ENCODE measurements at regions not wholly inside any gene's neighbourhood (a gene's known extent, or its start where the extent isn't known, plus 50 kb on each side); places are given as distances from the start of the nearest gene placed in this dataset.

DNA sequence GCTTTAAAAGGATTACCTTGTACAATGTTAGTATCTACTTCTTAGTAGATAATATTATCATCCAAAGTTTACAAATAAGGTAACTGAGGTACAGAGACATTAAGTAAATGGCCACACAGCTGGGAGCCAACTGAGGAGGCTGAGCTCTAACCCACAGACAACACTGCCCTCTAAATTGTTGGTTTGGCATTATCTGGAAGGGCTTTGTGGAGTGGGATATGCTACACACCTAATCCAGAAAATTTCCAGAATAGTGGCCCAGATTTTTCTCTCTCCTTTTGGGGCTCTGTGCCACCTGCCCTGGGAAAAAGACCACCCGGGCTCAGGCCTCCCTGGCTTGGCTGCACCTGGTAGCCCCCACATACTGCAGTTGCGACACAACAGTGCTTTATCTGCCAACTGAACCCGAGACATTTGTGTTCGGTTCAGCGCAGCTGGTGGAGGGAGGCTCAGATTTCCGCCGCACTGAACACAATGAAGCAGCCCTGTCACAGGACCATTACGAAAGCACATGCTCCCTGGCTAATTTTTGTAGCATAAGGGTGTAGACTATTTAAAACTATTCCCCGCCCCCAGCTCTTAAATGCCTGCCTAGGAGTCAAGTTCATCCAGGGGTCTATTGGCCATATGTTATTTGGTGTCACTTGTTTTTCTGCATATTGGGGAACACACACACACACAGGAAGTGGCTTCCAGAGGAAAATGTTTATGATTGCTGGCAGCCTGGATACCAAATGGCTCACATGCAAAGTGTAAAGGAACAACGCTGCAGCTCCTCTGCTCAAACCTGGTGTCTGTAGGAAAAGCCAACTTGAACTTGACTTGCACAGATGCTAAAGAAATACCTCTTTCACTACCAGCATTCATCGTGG, 92.3 kb upstream of the ESRRG start:
- no peak for DNase-seq (ENCODE audit: low read depth)

DNA sequence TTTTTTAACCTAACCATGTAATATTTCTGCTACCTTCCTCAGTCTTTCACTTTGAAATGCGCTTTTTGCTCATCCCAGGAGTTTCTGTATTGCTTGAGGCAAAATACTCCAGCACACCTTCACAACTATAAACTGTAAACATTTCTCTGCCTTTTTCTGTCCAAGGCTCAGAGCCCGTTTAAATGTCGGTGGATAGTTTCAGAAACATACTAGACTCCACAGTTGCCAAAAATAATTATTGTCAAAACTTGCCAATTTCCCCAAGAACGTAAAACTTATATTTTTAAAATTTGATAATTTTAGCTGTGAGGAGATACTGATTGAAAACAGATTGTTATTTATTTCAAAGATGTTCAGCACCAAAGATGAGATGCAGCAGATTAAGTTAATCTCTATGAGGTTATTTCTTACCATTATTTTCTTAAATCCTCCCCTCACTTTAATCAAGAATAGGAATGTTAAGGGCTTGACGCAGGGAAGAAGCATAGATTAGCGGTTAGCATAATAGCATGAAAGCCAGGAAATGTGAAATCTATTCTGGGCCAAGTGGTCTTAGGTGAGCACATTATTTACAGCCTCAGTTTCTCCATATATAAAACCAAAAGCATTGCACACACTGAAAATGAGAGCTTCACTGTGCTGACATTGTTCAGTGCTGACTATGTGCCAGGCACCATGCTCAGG, 91.5 kb upstream of the ESRRG start:
- DNase-seq (ENCODE audit: low read depth) = no peak

DNA sequence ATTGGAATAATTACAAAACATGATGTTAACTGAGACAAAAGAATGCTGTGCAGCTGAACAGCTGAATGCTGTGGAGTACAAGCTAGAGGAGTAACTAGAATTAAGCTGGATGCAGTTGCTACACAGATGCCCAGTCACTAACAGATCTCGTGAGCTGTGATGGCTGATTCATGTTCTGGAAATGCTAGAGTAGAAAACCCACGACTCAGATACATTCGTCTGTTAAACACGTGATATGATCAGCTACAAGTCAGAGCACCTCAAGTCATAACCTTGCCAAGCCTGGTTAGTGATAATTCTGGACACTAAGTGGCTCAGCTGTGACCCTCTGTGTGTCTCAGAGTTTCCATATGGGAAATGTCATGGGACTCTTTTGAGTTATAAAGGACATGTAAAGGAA, 89.7 kb upstream of the ESRRG start:
- DNase-seq (ENCODE audit: low read depth) = no peak

DNA sequence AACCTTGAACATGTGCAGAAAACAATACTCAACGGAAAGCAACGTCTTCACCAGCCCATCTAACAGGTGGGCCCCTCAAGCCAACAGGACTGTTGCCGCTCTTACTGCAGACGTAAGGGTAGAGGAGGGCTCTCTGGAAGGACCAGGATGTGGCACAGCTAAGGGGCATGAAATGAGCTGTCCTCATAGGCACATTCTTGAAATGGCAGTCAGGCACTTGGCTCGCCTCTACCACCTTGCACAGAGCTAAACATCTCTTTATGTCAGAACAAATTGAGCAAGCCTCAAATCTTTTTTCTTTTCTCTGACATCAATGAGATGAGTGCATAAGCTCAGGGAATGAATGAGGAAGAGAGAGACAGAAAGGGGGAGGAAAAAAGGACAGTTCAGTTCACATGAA, 86.4 kb upstream of the ESRRG start:
- no peak for DNase-seq (ENCODE audit: low read depth)

DNA sequence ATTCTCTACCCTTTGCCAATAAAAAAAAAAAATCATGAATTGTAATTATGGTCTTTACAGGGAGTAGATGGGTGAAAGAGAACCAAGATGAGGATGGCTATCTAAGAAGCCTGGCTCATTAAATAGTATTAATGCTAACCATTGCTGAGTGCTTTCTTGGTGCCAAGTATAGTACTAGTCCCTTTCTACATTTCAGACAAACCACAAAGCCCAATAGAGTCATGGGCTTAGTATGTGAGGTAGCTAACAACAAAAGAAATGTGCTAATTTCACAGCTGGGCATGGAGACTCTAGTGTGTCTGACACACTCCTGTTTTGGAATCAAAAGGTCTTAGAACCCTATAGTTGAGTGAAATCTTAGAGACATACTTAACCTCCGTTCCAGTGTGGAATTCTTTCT, 84.5 kb upstream of the ESRRG start:
- DNase-seq (ENCODE audit: low read depth) = no peak

DNA sequence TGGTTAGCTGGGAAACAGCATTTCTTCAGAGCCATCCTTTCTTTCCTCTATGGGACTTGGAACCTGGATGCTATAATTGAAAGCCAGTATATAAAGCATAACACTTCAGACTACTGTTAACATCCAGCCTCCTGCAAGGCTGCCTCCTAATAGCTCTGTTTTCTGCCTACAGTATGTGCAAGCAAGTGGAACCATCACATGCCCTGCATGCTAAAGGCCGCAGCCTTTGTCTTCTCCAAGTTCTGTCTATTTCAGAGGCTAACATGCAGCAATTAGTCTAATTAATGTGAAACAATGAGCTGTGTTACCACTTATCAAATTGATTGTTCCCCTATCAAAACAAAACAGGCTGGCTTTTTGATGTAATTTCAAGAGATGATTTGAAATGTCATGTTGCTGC, 82.7 kb upstream of the ESRRG start:
- DNase-seq (ENCODE audit: low read depth) = no peak

DNA sequence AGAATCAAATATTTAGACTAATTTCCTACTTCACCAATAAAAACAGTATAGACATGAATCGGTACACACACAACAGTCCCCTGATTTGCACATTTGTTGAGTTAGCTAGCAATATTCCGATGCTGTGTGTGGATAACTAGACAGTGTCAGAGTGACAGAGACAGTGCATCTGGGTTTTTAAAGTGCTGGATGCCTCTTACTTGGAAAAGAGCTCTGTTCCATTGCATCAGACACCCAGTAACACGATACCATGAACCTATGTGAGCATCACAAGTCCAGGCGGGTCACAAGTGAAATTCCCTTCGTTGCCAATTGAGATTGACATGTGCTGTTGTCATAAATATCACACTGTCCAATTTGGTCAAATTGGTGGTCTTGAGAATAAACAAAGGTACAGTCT, 82.0 kb upstream of the ESRRG start:
- no peak for DNase-seq (ENCODE audit: low read depth)

DNA sequence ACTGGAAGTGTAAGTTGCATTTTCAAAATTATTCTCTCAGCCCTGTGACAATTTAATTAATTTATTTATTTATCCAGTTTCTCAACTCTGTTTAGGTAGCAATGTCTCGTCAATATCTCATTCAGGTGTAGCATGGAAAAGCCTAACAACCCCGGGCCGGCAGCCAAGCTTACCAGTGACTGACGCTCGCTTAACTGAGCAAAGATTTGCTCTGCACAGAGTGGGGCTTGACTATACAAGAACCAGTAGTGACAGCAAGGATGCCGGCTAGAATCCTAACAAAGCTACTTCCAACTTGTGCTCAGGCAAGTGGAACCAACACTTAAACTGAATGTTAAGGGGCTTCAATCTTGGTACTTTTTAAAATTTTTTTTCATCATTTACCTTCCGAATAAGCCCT, 80.9 kb upstream of the ESRRG start:
- DNase-seq (ENCODE audit: low read depth) = no peak

DNA sequence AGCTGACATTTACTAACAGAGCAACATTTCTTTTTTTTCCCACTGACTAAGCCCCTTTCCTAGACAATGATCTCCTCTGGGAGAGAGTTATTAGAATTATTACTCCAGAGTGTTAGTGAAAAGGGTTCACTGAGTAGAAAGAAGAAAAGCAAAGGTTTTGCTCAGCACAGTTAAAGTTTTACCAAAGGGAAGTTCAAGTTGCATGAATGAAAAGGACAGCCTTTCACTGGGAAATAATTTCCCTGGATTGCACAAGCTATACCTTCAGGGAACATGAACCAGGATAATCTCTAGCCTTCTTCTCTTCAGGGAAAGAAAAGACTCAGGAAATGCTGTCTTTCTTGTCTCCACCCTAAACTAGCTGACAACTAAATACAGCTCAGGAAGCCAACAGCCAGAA, 71.4 kb upstream of the ESRRG start:
- no peak for DNase-seq (ENCODE audit: low read depth)

DNA sequence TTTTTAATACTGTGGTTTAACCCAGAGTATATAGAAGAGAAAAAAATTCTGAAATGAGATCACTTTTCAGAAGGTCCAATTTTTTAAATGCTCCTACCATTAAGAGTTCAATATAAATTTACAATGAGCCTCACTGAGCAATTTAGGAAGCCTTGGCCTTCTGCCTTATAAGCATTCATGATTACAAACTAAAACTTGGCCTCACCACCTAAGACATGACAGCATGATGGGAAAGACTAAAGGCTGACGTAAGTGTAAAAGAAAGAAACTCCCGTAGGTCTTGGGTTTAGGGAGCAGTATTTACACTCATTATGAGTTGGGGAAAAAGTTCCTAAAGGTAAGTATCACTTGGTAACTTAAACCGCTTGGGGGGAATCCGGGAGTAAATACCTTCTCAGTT, 70.7 kb upstream of the ESRRG start:
- no peak for DNase-seq (ENCODE audit: low read depth)

DNA sequence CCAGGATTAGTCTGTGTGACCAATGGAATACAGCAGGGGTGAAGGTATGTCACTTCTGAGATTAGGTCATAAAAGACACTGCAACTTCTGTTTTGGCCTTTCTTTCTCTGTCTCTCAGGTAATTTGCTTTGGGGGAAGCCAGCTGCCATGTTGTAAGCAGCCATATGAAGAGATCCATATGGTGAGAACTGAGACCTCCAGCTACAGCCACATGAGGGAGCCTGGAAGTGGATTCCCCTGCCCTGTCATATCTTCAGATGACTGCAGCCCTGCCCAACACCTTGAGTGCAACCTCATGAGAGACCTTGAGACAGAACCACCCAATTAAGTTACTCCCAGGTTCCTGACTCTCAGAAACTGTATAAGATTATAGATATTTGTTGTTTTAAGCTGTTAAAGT, 70.1 kb upstream of the ESRRG start:
- no peak for DNase-seq (ENCODE audit: low read depth)

DNA sequence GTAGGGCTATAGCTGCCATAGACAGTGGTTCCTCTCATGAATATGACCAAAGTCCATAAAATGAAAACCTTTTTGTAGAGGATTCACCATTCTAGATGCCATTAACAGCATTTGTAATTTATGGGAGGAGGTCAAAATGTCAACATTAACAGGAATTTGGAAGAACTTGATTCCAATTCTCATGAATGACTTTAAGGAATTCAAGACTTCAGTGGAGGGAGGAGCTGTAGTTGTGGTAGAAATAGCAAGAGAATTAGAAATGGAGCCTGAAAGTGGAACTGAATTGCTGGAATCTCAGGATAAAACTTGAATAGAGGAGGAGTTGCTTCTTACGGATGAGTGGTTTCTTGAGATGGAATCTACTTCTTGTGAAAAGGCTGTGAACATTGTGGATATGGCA, 65.4 kb upstream of the ESRRG start:
- no peak for DNase-seq (ENCODE audit: low read depth)

DNA sequence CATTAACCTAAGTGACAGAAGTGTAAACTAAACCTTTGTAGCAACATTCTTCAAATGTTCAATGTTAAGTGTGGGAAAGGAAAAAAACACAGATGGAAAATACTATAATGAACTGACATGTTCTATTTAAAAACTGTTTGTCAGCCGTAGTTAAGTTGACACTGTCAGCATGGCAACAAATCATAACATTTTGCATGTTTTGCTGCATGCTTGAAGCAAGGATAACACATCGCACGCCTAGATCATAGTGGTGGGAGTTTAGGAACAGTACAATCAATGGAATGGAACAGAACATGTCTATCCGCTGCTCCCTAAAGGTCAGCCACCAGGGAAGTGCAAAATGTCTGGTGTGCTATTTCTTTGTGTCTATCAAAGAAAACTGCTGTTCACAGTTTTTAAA, 62.5 kb upstream of the ESRRG start:
- no peak for DNase-seq (ENCODE audit: low read depth)

DNA sequence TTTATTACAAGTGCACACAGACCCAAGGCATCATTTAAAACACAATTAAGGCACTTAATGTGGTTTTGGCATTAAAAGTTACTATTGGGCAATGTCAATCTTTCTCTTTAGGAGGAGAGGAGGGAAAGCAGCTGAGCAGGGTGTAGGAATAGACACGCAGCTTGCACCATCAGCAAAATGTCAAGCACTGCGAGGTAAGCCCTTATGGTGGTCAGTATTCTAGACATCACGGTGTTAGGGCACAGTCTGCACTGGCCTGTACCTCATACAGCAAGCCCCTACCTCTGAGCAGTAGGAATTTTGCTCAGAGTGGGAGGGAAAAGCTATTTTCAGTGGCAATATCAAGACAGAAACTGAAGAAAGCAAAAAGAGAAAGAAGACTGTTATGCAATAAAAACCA, 62.0 kb upstream of the ESRRG start:
- no peak for DNase-seq (ENCODE audit: low read depth)

DNA sequence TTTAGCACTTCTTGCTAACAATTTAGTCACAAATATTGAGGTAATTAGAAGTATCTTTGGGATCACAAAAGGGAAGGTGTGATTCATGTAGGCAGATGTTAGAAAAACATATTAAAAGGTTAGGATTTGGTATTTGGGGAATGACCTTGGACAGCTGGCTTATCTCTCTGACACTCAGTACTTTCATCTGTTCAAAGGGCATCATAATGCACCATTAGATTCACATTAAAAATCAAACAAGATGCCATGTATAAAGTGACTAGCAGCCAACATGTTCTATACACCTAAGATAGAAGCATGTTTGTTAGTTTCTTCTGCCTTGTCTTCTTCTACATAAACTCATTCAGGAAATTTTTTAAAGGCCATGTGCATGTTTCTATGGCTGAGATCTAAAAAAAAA, 56.5 kb upstream of the ESRRG start:
- no peak for DNase-seq (ENCODE audit: low read depth)

DNA sequence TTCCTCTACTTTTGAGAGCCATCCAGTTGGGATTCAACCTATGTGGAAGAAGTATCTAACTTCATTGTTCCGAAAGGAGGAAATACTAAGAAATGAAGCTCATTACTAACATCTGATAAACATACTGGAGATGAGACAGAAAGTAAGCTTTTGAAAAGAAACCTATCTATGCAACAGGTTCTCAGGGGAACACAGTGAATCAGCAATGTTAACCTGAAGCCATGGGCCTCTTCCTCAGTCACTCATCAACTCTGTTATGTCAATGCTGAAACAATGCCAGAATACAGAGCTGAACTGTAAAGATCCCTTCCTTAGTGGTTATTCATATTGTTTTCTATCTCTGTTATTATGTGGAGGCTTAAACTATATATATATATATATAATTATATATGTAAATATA, 55.5 kb upstream of the ESRRG start:
- no peak for DNase-seq (ENCODE audit: low read depth)

DNA sequence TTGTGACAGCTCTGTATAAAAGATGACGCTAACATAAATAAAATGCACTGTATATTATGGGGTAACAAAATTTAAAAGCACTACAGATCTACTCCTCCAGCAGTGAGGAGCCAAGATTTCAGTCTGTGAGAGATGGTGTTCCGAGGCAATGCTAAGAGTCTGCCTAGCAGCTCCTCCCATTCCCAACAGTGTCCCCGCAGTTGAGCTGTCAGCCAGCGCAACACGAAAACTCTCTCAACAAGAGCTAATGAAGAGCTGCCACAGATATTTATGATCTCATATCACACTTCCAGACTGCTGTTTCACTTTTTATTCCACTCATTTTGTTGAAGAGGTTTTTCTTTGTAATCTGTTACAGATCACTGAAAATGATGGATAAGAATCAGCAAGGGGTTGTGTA, 53.9 kb upstream of the ESRRG start:
- DNase-seq (ENCODE audit: low read depth) = no peak

All from fibroblast of the conjunctiva (primary cell).